Fibroblast of lung (primary cell): ENCODE measurements at regions not wholly inside any gene's neighbourhood (a gene's known extent, or its start where the extent isn't known, plus 50 kb on each side); places are given as distances from the start of the nearest gene placed in this dataset.

Source experiments
- DNase-seq, 2 donors: peaks; one replicate each; pipeline versions ENCODE4 v3.0.0 to v3.0.0-alpha.2; 2010; ENCODE audit warnings: low read depth in 2 of 2
- H2AFZ ChIP-seq: 2 replicates; pipeline ENCODE4 v1.5.1; 2012; ENCODE audit warnings: low read length, control low read depth, inconsistent platforms
- H3K27ac ChIP-seq: 2 replicates; pipeline ENCODE4 v1.5.1; 2011; ENCODE audit warnings: low read length, control low read depth; ENCODE audit not compliant: insufficient read depth
- H3K27me3 ChIP-seq: 2 replicates; pipeline ENCODE4 v1.5.1; 2011; ENCODE audit warnings: mild to moderate bottlenecking, low read length; ENCODE audit not compliant: control insufficient read depth, insufficient read depth
- H3K36me3 ChIP-seq: 2 replicates; pipeline ENCODE4 v1.5.1; 2011; ENCODE audit warnings: low read length; ENCODE audit not compliant: control insufficient read depth, insufficient read depth
- H3K4me1 ChIP-seq: 2 replicates; pipeline ENCODE4 v1.5.1; 2011; ENCODE audit warnings: low read length; ENCODE audit not compliant: control insufficient read depth, insufficient read depth; ENCODE audit errors: extremely low read depth
- H3K4me2 ChIP-seq: 2 replicates; pipeline ENCODE4 v1.5.1; 2011; ENCODE audit warnings: low read length, control low read depth; ENCODE audit not compliant: insufficient read depth; ENCODE audit errors: extremely low read depth
- H3K4me3 ChIP-seq, 4 experiments: fragments of 200-600 bp in 1 of 4; sonication (generic) in 1 of 4; replicated peaks in 1 of 4; 2 replicates each; pipeline ENCODE4 v1.5.1; 2011 to 2016; ENCODE audit warnings: low read length in 4 of 4, low read depth in 3 of 4, mild to moderate bottlenecking in 3 of 4, control low read depth in 2 of 4, inconsistent platforms in 1 of 4, mixed read lengths in 1 of 4; ENCODE audit not compliant: insufficient read depth in 1 of 4; ENCODE audit errors: control extremely low read depth in 1 of 4
- H3K79me2 ChIP-seq: 2 replicates; pipeline ENCODE4 v1.5.1; 2012; ENCODE audit warnings: mild to moderate bottlenecking, low read length, inconsistent platforms; ENCODE audit not compliant: control insufficient read depth, insufficient read depth
- H3K9ac ChIP-seq: 2 replicates; pipeline ENCODE4 v1.5.1; 2011; ENCODE audit warnings: mild to moderate bottlenecking, low read length, control low read depth; ENCODE audit not compliant: insufficient read depth
- H3K9me3 ChIP-seq: 2 replicates; pipeline ENCODE4 v1.5.1; 2012; ENCODE audit warnings: low read depth, low read length; ENCODE audit not compliant: control insufficient read depth, insufficient read depth
- H4K20me1 ChIP-seq: 2 replicates; pipeline ENCODE4 v1.5.1; 2011; ENCODE audit warnings: low read length; ENCODE audit not compliant: control insufficient read depth, insufficient read depth; ENCODE audit errors: extremely low read depth
- EZH2 ChIP-seq: IDR thresholded peaks from 2 replicates; pipeline ENCODE4 v1.5.1; 2012; ENCODE audit warnings: low read length, control low read depth, mild to moderate bottlenecking; ENCODE audit errors: missing control alignments
- TF ChIP-seq, protein P1 (sequence below), 2 donors: IDR thresholded peaks in 1 of 2; conservative IDR thresholded peaks in 1 of 2; 1 replicate in 1 of 2; 2 replicates in 1 of 2; pipeline ENCODE4 v1.5.1; 2011 to 2012; ENCODE audit warnings: low read length in 2 of 2, control low read depth in 1 of 2, inconsistent platforms in 1 of 2, low read depth in 1 of 2, mild to moderate bottlenecking in 1 of 2

DNA sequence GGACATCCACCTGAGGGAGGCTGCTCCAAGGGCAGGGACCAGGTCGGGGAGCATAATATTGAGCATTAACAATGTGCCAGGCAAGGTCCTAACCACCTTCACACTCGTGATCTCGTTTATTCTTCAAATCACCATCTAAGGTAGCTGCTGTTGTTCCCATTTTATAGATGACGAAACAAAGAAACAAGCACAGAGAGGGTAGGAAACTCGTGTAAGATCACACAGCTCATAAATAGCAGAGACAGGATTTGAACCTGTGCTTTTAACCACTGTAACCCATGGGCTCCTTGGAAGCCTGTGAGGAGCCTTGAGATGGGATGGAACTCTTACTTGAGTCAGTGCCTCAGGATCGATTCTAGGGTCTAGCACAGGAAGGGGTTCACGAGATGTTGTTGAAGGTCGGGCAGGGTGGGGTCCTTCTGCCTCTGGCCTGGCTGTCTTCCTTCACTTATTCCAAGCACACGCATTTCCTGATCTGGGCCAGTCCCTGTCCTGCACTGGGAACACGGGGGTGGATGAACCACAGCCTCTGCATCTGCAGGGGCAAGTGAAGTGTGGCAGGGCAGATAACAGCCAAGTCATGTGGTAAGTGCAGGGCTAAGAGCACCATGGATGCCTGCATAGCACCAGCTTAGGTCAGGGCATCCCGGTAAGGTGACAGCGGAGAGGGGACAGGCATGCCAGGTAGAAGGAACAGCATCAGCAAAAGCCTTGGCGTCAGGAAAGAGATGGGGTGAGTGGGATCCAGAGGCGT lies 188.1 kb downstream of the MELK start:
- Histone ChIP-seq H3K79me2 (no peaks in the 10 kb centered on the region), H3K36me3 (no peaks in the 10 kb centered on the region), H4K20me1 (no peaks in the 10 kb centered on the region), H3K4me3 (no peak overlapping the region), H2AFZ (no peak overlapping the region), H3K27ac (no peak overlapping the region), H3K4me2 (no peak overlapping the region), H3K4me1 (no peaks in the 10 kb centered on the region), H3K9me3 (no peaks in the 10 kb centered on the region), H3K27me3 (no peaks in the 10 kb centered on the region), H3K9ac (no peak overlapping the region)
- no peak for TF ChIP-seq EZH2
- TF ChIP-seq, protein P1, sequence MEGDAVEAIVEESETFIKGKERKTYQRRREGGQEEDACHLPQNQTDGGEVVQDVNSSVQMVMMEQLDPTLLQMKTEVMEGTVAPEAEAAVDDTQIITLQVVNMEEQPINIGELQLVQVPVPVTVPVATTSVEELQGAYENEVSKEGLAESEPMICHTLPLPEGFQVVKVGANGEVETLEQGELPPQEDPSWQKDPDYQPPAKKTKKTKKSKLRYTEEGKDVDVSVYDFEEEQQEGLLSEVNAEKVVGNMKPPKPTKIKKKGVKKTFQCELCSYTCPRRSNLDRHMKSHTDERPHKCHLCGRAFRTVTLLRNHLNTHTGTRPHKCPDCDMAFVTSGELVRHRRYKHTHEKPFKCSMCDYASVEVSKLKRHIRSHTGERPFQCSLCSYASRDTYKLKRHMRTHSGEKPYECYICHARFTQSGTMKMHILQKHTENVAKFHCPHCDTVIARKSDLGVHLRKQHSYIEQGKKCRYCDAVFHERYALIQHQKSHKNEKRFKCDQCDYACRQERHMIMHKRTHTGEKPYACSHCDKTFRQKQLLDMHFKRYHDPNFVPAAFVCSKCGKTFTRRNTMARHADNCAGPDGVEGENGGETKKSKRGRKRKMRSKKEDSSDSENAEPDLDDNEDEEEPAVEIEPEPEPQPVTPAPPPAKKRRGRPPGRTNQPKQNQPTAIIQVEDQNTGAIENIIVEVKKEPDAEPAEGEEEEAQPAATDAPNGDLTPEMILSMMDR (conservative IDR thresholded peaks at IDR 0.05 in 1 of 2, IDR thresholded peaks at IDR 0.05 in 1 of 2; ENCODE audit: low read depth in 1 of 2, low read length in 2 of 2), result no peak
- DNase-seq, result no peak

DNA sequence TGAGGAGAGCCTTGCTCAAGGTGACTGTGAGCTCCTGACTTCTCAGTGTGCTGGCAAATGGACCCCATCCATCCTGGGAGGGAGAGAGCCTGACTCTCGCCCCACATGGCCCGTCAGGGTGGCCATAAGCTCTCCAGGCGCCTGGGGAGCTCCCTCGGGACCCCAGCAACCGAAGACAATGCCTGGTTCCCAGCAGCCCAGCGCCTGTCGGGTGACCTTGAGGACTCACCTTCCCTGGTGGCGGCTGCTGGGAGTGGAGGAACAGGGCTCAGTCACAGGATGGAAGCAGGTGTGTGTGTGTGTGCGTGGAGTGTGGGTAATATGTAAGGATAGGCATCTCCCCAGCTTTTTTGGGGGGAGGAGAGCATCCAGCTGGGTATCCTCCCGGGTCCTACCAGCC lies 190.3 kb downstream of the MELK start:
- no peaks in the 10 kb centered on the region for H3K36me3 ChIP-seq
- no peak overlapping the region for H3K27ac ChIP-seq
- H3K9ac ChIP-seq, result no peak overlapping the region
- no peaks in the 10 kb centered on the region for H3K27me3 ChIP-seq
- no peak overlapping the region for H3K4me2 ChIP-seq
- H3K79me2 ChIP-seq, result no peaks in the 10 kb centered on the region
- no peak for DNase-seq
- no peaks in the 10 kb centered on the region for H3K9me3 ChIP-seq
- no peaks in the 10 kb centered on the region for H3K4me1 ChIP-seq
- TF ChIP-seq, protein P1 (conservative IDR thresholded peaks at IDR 0.05 in 1 of 2, IDR thresholded peaks at IDR 0.05 in 1 of 2; ENCODE audit: low read depth in 1 of 2, low read length in 2 of 2), result no peak
- no peak for TF ChIP-seq EZH2
- no peak overlapping the region for H3K4me3 ChIP-seq
- H4K20me1 ChIP-seq, result no peaks in the 10 kb centered on the region
- no peak overlapping the region for H2AFZ ChIP-seq

DNA sequence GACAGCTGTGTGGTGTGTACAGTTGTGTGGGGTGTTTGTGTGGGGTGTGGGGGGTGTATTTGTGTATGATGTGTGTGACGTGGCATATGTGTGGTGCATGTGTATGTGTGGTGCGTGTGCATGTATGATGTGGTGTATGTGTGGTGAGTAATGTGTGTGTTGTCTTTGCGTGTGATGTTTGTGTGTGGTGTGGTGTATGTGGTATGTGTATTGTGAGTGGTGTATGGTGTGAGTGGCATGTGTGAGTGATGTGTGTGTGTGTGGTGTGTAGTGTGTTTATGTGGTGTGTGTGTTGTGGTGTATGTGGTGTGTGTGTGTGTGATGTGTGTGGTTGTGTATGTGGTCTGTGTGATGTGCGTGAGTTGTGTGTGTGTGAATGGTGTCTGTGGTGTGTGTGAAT lies 191.1 kb downstream of the MELK start:
- H3K4me3 ChIP-seq, result no peak overlapping the region
- H3K27ac ChIP-seq, result no peak overlapping the region
- no peaks in the 10 kb centered on the region for H4K20me1 ChIP-seq
- H3K9me3 ChIP-seq, result no peaks in the 10 kb centered on the region
- H2AFZ ChIP-seq, result no peak overlapping the region
- H3K27me3 ChIP-seq, result no peaks in the 10 kb centered on the region
- H3K36me3 ChIP-seq, result no peaks in the 10 kb centered on the region
- H3K4me1 ChIP-seq, result no peaks in the 10 kb centered on the region
- no peak overlapping the region for H3K9ac ChIP-seq
- no peak for TF ChIP-seq EZH2
- TF ChIP-seq, protein P1 (conservative IDR thresholded peaks at IDR 0.05 in 1 of 2, IDR thresholded peaks at IDR 0.05 in 1 of 2; ENCODE audit: low read depth in 1 of 2, low read length in 2 of 2), result no peak
- H3K4me2 ChIP-seq, result no peak overlapping the region
- H3K79me2 ChIP-seq, result no peaks in the 10 kb centered on the region
- no peak for DNase-seq
